ENCODE measurements at regions not wholly inside any gene's neighbourhood (a gene's known extent, or its start where the extent isn't known, plus 50 kb on each side); places are given as distances from the start of the nearest gene placed in this dataset.
"Not testable (repeated sequence)": the region's sequence is repeated elsewhere in the genome, so short reads cannot be mapped to it uniquely, and the experiment has no call there.

DNA sequence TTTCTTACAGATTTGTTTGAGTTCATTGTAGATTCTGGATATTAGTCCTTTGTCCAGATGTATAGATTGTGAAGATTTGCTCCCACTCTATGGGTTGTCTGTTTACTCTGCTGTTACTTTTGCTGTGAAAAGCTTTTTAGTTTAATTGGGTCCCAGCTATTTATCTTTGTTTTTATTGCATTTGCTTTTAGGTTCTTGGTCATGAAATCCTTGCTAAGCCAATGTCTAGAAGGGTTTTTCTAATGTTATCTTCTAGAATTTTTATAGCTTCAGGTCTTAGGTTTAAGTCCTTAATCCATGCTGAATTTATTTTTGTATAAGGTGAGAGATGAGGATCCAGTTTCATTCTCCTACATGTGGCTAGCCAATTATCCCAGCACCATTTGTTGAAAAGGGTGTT, 81.2 kb upstream of the NDST4 start:
- TF ChIP-seq, protein P1, sequence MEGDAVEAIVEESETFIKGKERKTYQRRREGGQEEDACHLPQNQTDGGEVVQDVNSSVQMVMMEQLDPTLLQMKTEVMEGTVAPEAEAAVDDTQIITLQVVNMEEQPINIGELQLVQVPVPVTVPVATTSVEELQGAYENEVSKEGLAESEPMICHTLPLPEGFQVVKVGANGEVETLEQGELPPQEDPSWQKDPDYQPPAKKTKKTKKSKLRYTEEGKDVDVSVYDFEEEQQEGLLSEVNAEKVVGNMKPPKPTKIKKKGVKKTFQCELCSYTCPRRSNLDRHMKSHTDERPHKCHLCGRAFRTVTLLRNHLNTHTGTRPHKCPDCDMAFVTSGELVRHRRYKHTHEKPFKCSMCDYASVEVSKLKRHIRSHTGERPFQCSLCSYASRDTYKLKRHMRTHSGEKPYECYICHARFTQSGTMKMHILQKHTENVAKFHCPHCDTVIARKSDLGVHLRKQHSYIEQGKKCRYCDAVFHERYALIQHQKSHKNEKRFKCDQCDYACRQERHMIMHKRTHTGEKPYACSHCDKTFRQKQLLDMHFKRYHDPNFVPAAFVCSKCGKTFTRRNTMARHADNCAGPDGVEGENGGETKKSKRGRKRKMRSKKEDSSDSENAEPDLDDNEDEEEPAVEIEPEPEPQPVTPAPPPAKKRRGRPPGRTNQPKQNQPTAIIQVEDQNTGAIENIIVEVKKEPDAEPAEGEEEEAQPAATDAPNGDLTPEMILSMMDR (conservative IDR thresholded peaks at IDR 0.05 in 1 of 2, IDR thresholded peaks at IDR 0.05 in 1 of 2; ENCODE audit: low read depth in 1 of 2, low read length in 2 of 2): not testable (repeated sequence)
- not testable (repeated sequence) for TF ChIP-seq EZH2 (IDR thresholded peaks at IDR 0.05; ENCODE audit: low read length, missing control alignments)
